Keratinocyte (primary cell): ENCODE measurements at regions not wholly inside any gene's neighbourhood (a gene's known extent, or its start where the extent isn't known, plus 50 kb on each side); places are given as distances from the start of the nearest gene placed in this dataset.
"Not testable (repeated sequence)": the region's sequence is repeated elsewhere in the genome, so short reads cannot be mapped to it uniquely, and the experiment has no call there.

ENCODE experiments used
- DNase-seq: peaks from one replicate; pipeline ENCODE4 v3.0.0-alpha.2; 2011; ENCODE audit warnings: low read depth, missing footprints, low spot score
- FAIRE-seq: peaks from 2 replicates; lab custom pipeline; 2011; peaks lifted over from hg19 to GRCh38; lab: Jason Lieb, UNC
- H2AFZ ChIP-seq: 2 replicates; pipeline ENCODE4 v1.6.0; 2012; ENCODE audit warnings: low read length, control low read depth, inconsistent platforms; ENCODE audit not compliant: control insufficient read depth
- H3K27ac ChIP-seq: 2 replicates; pipeline ENCODE4 v1.5.1; 2011; ENCODE audit warnings: low read length; ENCODE audit not compliant: control insufficient read depth, insufficient read depth
- H3K27me3 ChIP-seq: 3 replicates; pipeline ENCODE4 v1.6.0; 2011; ENCODE audit warnings: low read length; ENCODE audit not compliant: control insufficient read depth, insufficient read depth; ENCODE audit errors: extremely low read depth
- H3K36me3 ChIP-seq, 2 experiments: 2 replicates in 1 of 2; 3 replicates in 1 of 2; pipeline ENCODE4 v1.5.1; 2011; ENCODE audit warnings: low read length in 2 of 2, mild to moderate bottlenecking in 1 of 2; ENCODE audit not compliant: control insufficient read depth in 2 of 2, insufficient read depth in 2 of 2; ENCODE audit errors: extremely low read depth in 1 of 2
- H3K4me1 ChIP-seq: 3 replicates; pipeline ENCODE4 v1.5.1; 2011; ENCODE audit warnings: low read length; ENCODE audit not compliant: control insufficient read depth, insufficient read depth; ENCODE audit errors: extremely low read depth
- H3K4me2 ChIP-seq: 3 replicates; pipeline ENCODE4 v1.6.0; 2011; ENCODE audit warnings: low read depth, low read length; ENCODE audit not compliant: control insufficient read depth, insufficient read depth; ENCODE audit errors: extremely low read depth
- H3K4me3 ChIP-seq, 3 experiments: fragments of 200-600 bp in 1 of 3; sonication (generic) in 1 of 3; 2 replicates in 2 of 3; 3 replicates in 1 of 3; pipeline ENCODE4 v1.5.1; 2011 to 2016; ENCODE audit warnings: low read length in 3 of 3, mild to moderate bottlenecking in 3 of 3, control low read depth in 2 of 3, inconsistent platforms in 1 of 3, low read depth in 1 of 3, mixed read lengths in 1 of 3, mixed run types in 1 of 3, moderate library complexity in 1 of 3; ENCODE audit not compliant: control insufficient read depth in 2 of 3, insufficient read depth in 2 of 3; ENCODE audit errors: extremely low read depth in 1 of 3
- H3K79me2 ChIP-seq: 2 replicates; pipeline ENCODE4 v1.6.0; 2012; ENCODE audit warnings: low read length; ENCODE audit not compliant: control insufficient read depth, insufficient read depth
- H3K9ac ChIP-seq: 3 replicates; pipeline ENCODE4 v1.6.0; 2011; ENCODE audit warnings: low read length; ENCODE audit not compliant: control insufficient read depth, insufficient read depth; ENCODE audit errors: extremely low read depth
- H3K9me1 ChIP-seq: 3 replicates; pipeline ENCODE4 v1.6.0; 2011; ENCODE audit warnings: low read length; ENCODE audit not compliant: control insufficient read depth, insufficient read depth; ENCODE audit errors: extremely low read depth
- H3K9me3 ChIP-seq: 2 replicates; pipeline ENCODE4 v1.5.1; 2012; ENCODE audit warnings: low read depth, low read length; ENCODE audit not compliant: control insufficient read depth
- H4K20me1 ChIP-seq: 3 replicates; pipeline ENCODE4 v1.6.0; 2011; ENCODE audit warnings: low read length; ENCODE audit not compliant: control insufficient read depth, insufficient read depth; ENCODE audit errors: extremely low read depth
- dilution Hi-C: fragments of 300-500 bp; cut with MboI; formaldehyde crosslinking; loops from one replicate; pipeline ENCODE4 v1.7.0; 2020; ENCODE audit warnings: low sequenced_read_pairs; ENCODE audit not compliant: extremely low pct_ligation_motif_present

- H3K4me2 ChIP-seq, H3K27me3 ChIP-seq, FAIRE-seq, H3K4me1 ChIP-seq, H2AFZ ChIP-seq, H3K4me3 ChIP-seq, H3K36me3 ChIP-seq, H3K79me2 ChIP-seq, H3K27ac ChIP-seq, DNase-seq, dilution Hi-C loops, H3K9ac ChIP-seq, H3K9me1 ChIP-seq, H4K20me1 ChIP-seq: not testable (repeated sequence)
- peaks cover 17% of the 10 kb centered on the region for H3K9me3 ChIP-seq
These were observed 109.4 kb upstream of the TPTE start for GRCh38 chr21:10411776-10412526.

- H3K9me1 ChIP-seq, H3K4me1 ChIP-seq, H3K9ac ChIP-seq, DNase-seq, H3K4me2 ChIP-seq, H2AFZ ChIP-seq, H3K36me3 ChIP-seq, FAIRE-seq, H3K27ac ChIP-seq, dilution Hi-C loops, H3K4me3 ChIP-seq, H4K20me1 ChIP-seq, H3K27me3 ChIP-seq, H3K79me2 ChIP-seq: not testable (repeated sequence)
- peaks cover 23% of the 10 kb centered on the region for H3K9me3 ChIP-seq
These were observed 108.5 kb upstream of the TPTE start for GRCh38 chr21:10412928-10413246.

- H3K4me1 ChIP-seq, H4K20me1 ChIP-seq, H3K27me3 ChIP-seq, FAIRE-seq, H3K4me2 ChIP-seq, H3K9ac ChIP-seq, H3K36me3 ChIP-seq, dilution Hi-C loops, H2AFZ ChIP-seq, H3K27ac ChIP-seq, DNase-seq, H3K9me1 ChIP-seq, H3K4me3 ChIP-seq, H3K79me2 ChIP-seq: not testable (repeated sequence)
- H3K9me3 ChIP-seq: peaks cover 26% of the 10 kb centered on the region
These were observed 107.9 kb upstream of the TPTE start for GRCh38 chr21:10413247-10414120.

GRCh38 chr21:10414121-10414924 lies 107.1 kb upstream of the TPTE start:
- H3K9me1 ChIP-seq, H2AFZ ChIP-seq, FAIRE-seq, H3K4me1 ChIP-seq, DNase-seq, H4K20me1 ChIP-seq, H3K79me2 ChIP-seq, H3K27me3 ChIP-seq, H3K9ac ChIP-seq, H3K27ac ChIP-seq, dilution Hi-C loops, H3K4me3 ChIP-seq, H3K36me3 ChIP-seq, H3K4me2 ChIP-seq: not testable (repeated sequence)
- H3K9me3 ChIP-seq: peaks cover 34% of the 10 kb centered on the region
